ENCODE measurements at regions not wholly inside any gene's neighbourhood (a gene's known extent, or its start where the extent isn't known, plus 50 kb on each side); places are given as distances from the start of the nearest gene placed in this dataset.
A peak's percentile ranks its signal among the peaks of the same experiment; 100 is the strongest.
"Not testable (repeated sequence)": the region's sequence is repeated elsewhere in the genome, so short reads cannot be mapped to it uniquely, and the experiment has no call there.

GRCh38 chr7:113392421-113392820 is 274.1 kb upstream of the SMIM30 start:
- DNase-seq (ENCODE audit: low read depth, low spot score) = no peak
- in situ Hi-C loops (cut with HindIII; ENCODE audit: low pct_unique_long_range_greater_than_20kb, low sequenced_read_pairs) = no loop called here

- DNase-seq (ENCODE audit: low read depth, low spot score) = no peak
- in situ Hi-C loops (cut with HindIII; ENCODE audit: low pct_unique_long_range_greater_than_20kb, low sequenced_read_pairs) = no loop called here
These were observed 270.8 kb upstream of the SMIM30 start for GRCh38 chr7:113389112-113389646.

GRCh38 chr7:113383638-113384037 is 265.3 kb upstream of the SMIM30 start:
- no peak for DNase-seq (ENCODE audit: low read depth, low spot score)
- in situ Hi-C loops (cut with HindIII; ENCODE audit: low pct_unique_long_range_greater_than_20kb, low sequenced_read_pairs) = no loop called here

- in situ Hi-C loops (cut with HindIII; ENCODE audit: low pct_unique_long_range_greater_than_20kb, low sequenced_read_pairs) = no loop called here
- no peak for DNase-seq (ENCODE audit: low read depth, low spot score)
These were observed 261.4 kb upstream of the SMIM30 start for GRCh38 chr7:113379746-113380145.

GRCh38 chr7:113374955-113375354 is 256.6 kb upstream of the SMIM30 start:
- DNase-seq (ENCODE audit: low read depth, low spot score) = no peak
- in situ Hi-C loops (cut with HindIII; ENCODE audit: low pct_unique_long_range_greater_than_20kb, low sequenced_read_pairs) = no loop called here

- no peak for DNase-seq (ENCODE audit: low read depth, low spot score)
These were observed 255.5 kb upstream of the SMIM30 start for GRCh38 chr7:113373863-113374262.

GRCh38 chr7:113371416-113372043 is 253.2 kb upstream of the SMIM30 start:
- DNase-seq (ENCODE audit: low read depth, low spot score) = peak; percentile 6
- in situ Hi-C loops (cut with HindIII; ENCODE audit: low pct_unique_long_range_greater_than_20kb, low sequenced_read_pairs) = no loop called here

More at GRCh38 chr7:113373863-113374262, 255.5 kb upstream of the SMIM30 start:
- in situ Hi-C loops (cut with HindIII; ENCODE audit: low pct_unique_long_range_greater_than_20kb, low sequenced_read_pairs) = no loop called here

GRCh38 chr7:113370910-113371309 is 252.6 kb upstream of the SMIM30 start:
- no peak for DNase-seq (ENCODE audit: low read depth, low spot score)
- in situ Hi-C loops (cut with HindIII; ENCODE audit: low pct_unique_long_range_greater_than_20kb, low sequenced_read_pairs) = no loop called here

GRCh38 chr7:113368256-113368655 is 249.9 kb upstream of the SMIM30 start:
- in situ Hi-C loops (cut with HindIII; ENCODE audit: low pct_unique_long_range_greater_than_20kb, low sequenced_read_pairs) = no loop called here
- no peak for DNase-seq (ENCODE audit: low read depth, low spot score)

GRCh38 chr7:113367041-113367586 is 248.8 kb upstream of the SMIM30 start:
- no peak for DNase-seq (ENCODE audit: low read depth, low spot score)
- in situ Hi-C loops (cut with HindIII; ENCODE audit: low pct_unique_long_range_greater_than_20kb, low sequenced_read_pairs) = no loop called here

GRCh38 chr7:113366122-113366521 is 247.8 kb upstream of the SMIM30 start:
- no peak for DNase-seq (ENCODE audit: low read depth, low spot score)
- in situ Hi-C loops (cut with HindIII; ENCODE audit: low pct_unique_long_range_greater_than_20kb, low sequenced_read_pairs) = no loop called here

GRCh38 chr7:113349339-113349738 is 231.0 kb upstream of the SMIM30 start:
- in situ Hi-C loops (cut with HindIII; ENCODE audit: low pct_unique_long_range_greater_than_20kb, low sequenced_read_pairs) = no loop called here

GRCh38 chr7:113339661-113340060 is 221.3 kb upstream of the SMIM30 start:
- in situ Hi-C loops (cut with HindIII; ENCODE audit: low pct_unique_long_range_greater_than_20kb, low sequenced_read_pairs) = no loop called here
- no peak for DNase-seq (ENCODE audit: low read depth, low spot score)

More at GRCh38 chr7:113349339-113349738, 231.0 kb upstream of the SMIM30 start:
- no peak for DNase-seq (ENCODE audit: low read depth, low spot score)

GRCh38 chr7:113338071-113338696 is 219.8 kb upstream of the SMIM30 start:
- in situ Hi-C loops (cut with HindIII; ENCODE audit: low pct_unique_long_range_greater_than_20kb, low sequenced_read_pairs) = no loop called here
- DNase-seq (ENCODE audit: low read depth, low spot score) = no peak

- in situ Hi-C loops (cut with HindIII; ENCODE audit: low pct_unique_long_range_greater_than_20kb, low sequenced_read_pairs); DNase-seq (ENCODE audit: low read depth, low spot score): not testable (repeated sequence)
These were observed 218.5 kb upstream of the SMIM30 start for GRCh38 chr7:113336838-113337237.

GRCh38 chr7:113331155-113331898 is 213.0 kb upstream of the SMIM30 start:
- DNase-seq (ENCODE audit: low read depth, low spot score) = no peak
- in situ Hi-C loops (cut with HindIII; ENCODE audit: low pct_unique_long_range_greater_than_20kb, low sequenced_read_pairs) = no loop called here

- in situ Hi-C loops (cut with HindIII; ENCODE audit: low pct_unique_long_range_greater_than_20kb, low sequenced_read_pairs) = no loop called here
- DNase-seq (ENCODE audit: low read depth, low spot score) = no peak
These were observed 202.8 kb upstream of the SMIM30 start for GRCh38 chr7:113321201-113321600.

GRCh38 chr7:113320419-113320818 is 202.1 kb upstream of the SMIM30 start:
- in situ Hi-C loops (cut with HindIII; ENCODE audit: low pct_unique_long_range_greater_than_20kb, low sequenced_read_pairs) = no loop called here
- DNase-seq (ENCODE audit: low read depth, low spot score) = no peak
